Fibroblast of lung (primary cell): ENCODE measurements at regions not wholly inside any gene's neighbourhood (a gene's known extent, or its start where the extent isn't known, plus 50 kb on each side); places are given as distances from the start of the nearest gene placed in this dataset.
"Not testable (repeated sequence)": the region's sequence is repeated elsewhere in the genome, so short reads cannot be mapped to it uniquely, and the experiment has no call there.

ENCODE experiments used
- CTCF ChIP-seq, 2 donors: IDR thresholded peaks in 1 of 2; conservative IDR thresholded peaks in 1 of 2; 1 replicate in 1 of 2; 2 replicates in 1 of 2; pipeline ENCODE4 v1.5.1; 2011 to 2012; ENCODE audit warnings: low read length in 2 of 2, control low read depth in 1 of 2, inconsistent platforms in 1 of 2, low read depth in 1 of 2, mild to moderate bottlenecking in 1 of 2
- EZH2 ChIP-seq: IDR thresholded peaks from 2 replicates; pipeline ENCODE4 v1.5.1; 2012; ENCODE audit warnings: low read length, control low read depth, mild to moderate bottlenecking; ENCODE audit errors: missing control alignments

- not testable (repeated sequence) for TF ChIP-seq CTCF (conservative IDR thresholded peaks at IDR 0.05 in 1 of 2, IDR thresholded peaks at IDR 0.05 in 1 of 2; ENCODE audit: low read depth in 1 of 2, low read length in 2 of 2); EZH2
Measured at GRCh38 chr15:20251214-20252005, 290.2 kb downstream of the GOLGA6L6 start.
